Subcutaneous abdominal adipose tissue (tissue), 5 donors: ENCODE measurements at regions not wholly inside any gene's neighbourhood (a gene's known extent, or its start where the extent isn't known, plus 50 kb on each side); places are given as distances from the start of the nearest gene placed in this dataset.
A peak's percentile ranks its signal among the peaks of the same experiment; 100 is the strongest.

ENCODE experiments used
- H3K27ac ChIP-seq: one replicate; pipeline ENCODE4 v1.7.0; 2013; ENCODE audit warnings: low read depth, mild to moderate bottlenecking, inconsistent platforms, low read length, moderate library complexity
- H3K27me3 ChIP-seq, 5 donors: one replicate each; pipeline ENCODE4 v1.7.0; 2013; ENCODE audit warnings: low read length in 5 of 5, inconsistent platforms in 1 of 5; ENCODE audit not compliant: control insufficient read depth in 5 of 5, insufficient read depth in 4 of 5
- H3K36me3 ChIP-seq, 5 donors: one replicate each; pipeline ENCODE4 v1.7.0; 2013; ENCODE audit warnings: low read length in 5 of 5; ENCODE audit not compliant: control insufficient read depth in 5 of 5, insufficient read depth in 5 of 5
- H3K4me1 ChIP-seq, 5 donors: one replicate each; pipeline ENCODE4 v1.7.0; 2013; ENCODE audit warnings: low read length in 5 of 5, mild to moderate bottlenecking in 3 of 5, moderate library complexity in 1 of 5; ENCODE audit not compliant: control insufficient read depth in 5 of 5, insufficient read depth in 5 of 5
- H3K4me3 ChIP-seq, 5 donors: one replicate each; pipeline ENCODE4 v1.7.0; 2013; ENCODE audit warnings: low read length in 5 of 5, low read depth in 1 of 5
- H3K9ac ChIP-seq, 5 donors: one replicate each; pipeline ENCODE4 v1.7.0; 2013; ENCODE audit warnings: low read length in 5 of 5, mild to moderate bottlenecking in 4 of 5, moderate library complexity in 3 of 5
- H3K9me3 ChIP-seq, 5 donors: one replicate each; pipeline ENCODE4 v1.7.0; 2013; ENCODE audit warnings: low read length in 5 of 5; ENCODE audit not compliant: control insufficient read depth in 5 of 5
- donor health status: healthy.
- donor health status: healthy.
- donor health status: healthy.
- donor health status: healthy.
- donor health status: healthy.

- Histone ChIP-seq H3K9ac (peak overlapping the region in 3 of 5 donors; percentile 41 to 70 (median 64)), H3K4me3 (no peak overlapping the region), H3K27me3 (no peaks in the 10 kb centered on the region)
Observed at GRCh38 chr13:50513300-50513877, 330.1 kb downstream of the DLEU7 start.

GRCh38 chr13:50514249-50514648 lies 329.2 kb downstream of the DLEU7 start:
- Histone ChIP-seq H3K4me1 (peaks cover 2 to 27% (median 24%) of the 10 kb centered on the region in 5 donors), H3K4me3 (no peak overlapping the region), H3K36me3 (no peaks in the 10 kb centered on the region), H3K9ac (no peak overlapping the region), H3K27me3 (no peaks in the 10 kb centered on the region), H3K27ac (no peak overlapping the region), H3K9me3 (no peaks in the 10 kb centered on the region)

More at GRCh38 chr13:50513300-50513877, 330.1 kb downstream of the DLEU7 start:
- Histone ChIP-seq H3K27ac (peak overlapping the region; percentile 48), H3K36me3 (no peaks in the 10 kb centered on the region), H3K4me1 (peaks cover 2 to 22% (median 20%) of the 10 kb centered on the region in 5 donors), H3K9me3 (no peaks in the 10 kb centered on the region)

GRCh38 chr13:50518131-50518530 lies 325.4 kb downstream of the DLEU7 start:
- Histone ChIP-seq H3K9ac (no peak overlapping the region), H3K27ac (no peak overlapping the region), H3K9me3 (no peaks in the 10 kb centered on the region)

GRCh38 chr13:50518781-50519201 lies 324.7 kb downstream of the DLEU7 start:
- H3K4me1 ChIP-seq, result peaks cover 0 to 43% (median 30%) of the 10 kb centered on the region in 5 donors
- no peak overlapping the region for H3K27ac ChIP-seq
- no peaks in the 10 kb centered on the region for H3K27me3 ChIP-seq
- no peaks in the 10 kb centered on the region for H3K9me3 ChIP-seq
- no peak overlapping the region for H3K4me3 ChIP-seq
- H3K9ac ChIP-seq, result no peak overlapping the region
- H3K36me3 ChIP-seq, result no peaks in the 10 kb centered on the region

More at GRCh38 chr13:50518131-50518530, 325.4 kb downstream of the DLEU7 start:
- no peaks in the 10 kb centered on the region for H3K36me3 ChIP-seq
- no peak overlapping the region for H3K4me3 ChIP-seq
- no peaks in the 10 kb centered on the region for H3K27me3 ChIP-seq
- peaks cover 0 to 41% (median 30%) of the 10 kb centered on the region in 5 donors for H3K4me1 ChIP-seq

- no peak overlapping the region for H3K27ac ChIP-seq
- no peaks in the 10 kb centered on the region for H3K36me3 ChIP-seq
- no peak overlapping the region for H3K4me3 ChIP-seq
- H3K27me3 ChIP-seq, result no peaks in the 10 kb centered on the region
- H3K4me1 ChIP-seq, result peaks cover 0 to 43% (median 30%) of the 10 kb centered on the region in 5 donors
- no peak overlapping the region for H3K9ac ChIP-seq
- H3K9me3 ChIP-seq, result no peaks in the 10 kb centered on the region
Observed at GRCh38 chr13:50519866-50520265, 323.6 kb downstream of the DLEU7 start.

GRCh38 chr13:50521006-50521830 lies 322.3 kb downstream of the DLEU7 start:
- H3K27me3 ChIP-seq, result no peaks in the 10 kb centered on the region
- no peak overlapping the region for H3K4me3 ChIP-seq
- H3K4me1 ChIP-seq, result peaks cover 0 to 43% (median 30%) of the 10 kb centered on the region in 5 donors
- no peak overlapping the region for H3K27ac ChIP-seq
- H3K36me3 ChIP-seq, result no peaks in the 10 kb centered on the region
- no peak overlapping the region for H3K9ac ChIP-seq
- H3K9me3 ChIP-seq, result no peaks in the 10 kb centered on the region

GRCh38 chr13:50521831-50522149 lies 321.7 kb downstream of the DLEU7 start:
- no peak overlapping the region for H3K9ac ChIP-seq
- H3K27me3 ChIP-seq, result no peaks in the 10 kb centered on the region
- peaks cover 0 to 43% (median 32%) of the 10 kb centered on the region in 5 donors for H3K4me1 ChIP-seq
- no peaks in the 10 kb centered on the region for H3K9me3 ChIP-seq
- H3K36me3 ChIP-seq, result no peaks in the 10 kb centered on the region
- H3K4me3 ChIP-seq, result no peak overlapping the region
- no peak overlapping the region for H3K27ac ChIP-seq

GRCh38 chr13:50522506-50522905 lies 321.0 kb downstream of the DLEU7 start:
- Histone ChIP-seq H3K9ac (no peak overlapping the region), H3K27me3 (no peaks in the 10 kb centered on the region), H3K4me1 (peaks cover 0 to 47% (median 39%) of the 10 kb centered on the region in 5 donors), H3K27ac (no peak overlapping the region), H3K36me3 (no peaks in the 10 kb centered on the region), H3K4me3 (no peak overlapping the region), H3K9me3 (no peaks in the 10 kb centered on the region)

GRCh38 chr13:50523307-50523706 lies 320.2 kb downstream of the DLEU7 start:
- Histone ChIP-seq H3K4me1 (peaks cover 0 to 49% (median 40%) of the 10 kb centered on the region in 5 donors), H3K27me3 (no peaks in the 10 kb centered on the region), H3K9ac (no peak overlapping the region), H3K36me3 (no peaks in the 10 kb centered on the region), H3K4me3 (no peak overlapping the region), H3K27ac (no peak overlapping the region), H3K9me3 (no peaks in the 10 kb centered on the region)

GRCh38 chr13:50524560-50524959 lies 318.9 kb downstream of the DLEU7 start:
- peaks cover 0 to 51% (median 45%) of the 10 kb centered on the region in 5 donors for H3K4me1 ChIP-seq

More at GRCh38 chr13:50524560-50524959, 318.9 kb downstream of the DLEU7 start:
- Histone ChIP-seq H3K27ac (no peak overlapping the region), H3K9ac (no peak overlapping the region), H3K27me3 (no peaks in the 10 kb centered on the region), H3K36me3 (no peaks in the 10 kb centered on the region), H3K4me3 (no peak overlapping the region), H3K9me3 (no peaks in the 10 kb centered on the region)
